HG02870 (cell line): ENCODE measurements at regions not wholly inside any gene's neighbourhood (a gene's known extent, or its start where the extent isn't known, plus 50 kb on each side); places are given as distances from the start of the nearest gene placed in this dataset.

Experiments used
- ATAC-seq: cut with Tn5 transposase; IDR thresholded peaks from one replicate; pipeline ENCODE4 v1.9.1; 2021; ENCODE audit warnings: mild to moderate bottlenecking, moderate library complexity; ENCODE audit not compliant: unreplicated experiment

GRCh38 chr12:25819691-25820090 is 138.8 kb upstream of the RASSF8 start:
- ATAC-seq, result no peak

GRCh38 chr12:25822281-25822680 is 136.2 kb upstream of the RASSF8 start:
- ATAC-seq, result no peak

- no peak for ATAC-seq
Observed at GRCh38 chr12:25824734-25825133, 133.7 kb upstream of the RASSF8 start.

- ATAC-seq, result no peak
Observed at GRCh38 chr12:25825446-25825845, 133.0 kb upstream of the RASSF8 start.

- no peak for ATAC-seq
Observed at GRCh38 chr12:25827141-25827540, 131.3 kb upstream of the RASSF8 start.

- no peak for ATAC-seq
Observed at GRCh38 chr12:25827747-25828146, 130.7 kb upstream of the RASSF8 start.

GRCh38 chr12:25828188-25828587 is 130.3 kb upstream of the RASSF8 start:
- no peak for ATAC-seq

- ATAC-seq, result no peak
Observed at GRCh38 chr12:25829192-25829591, 129.3 kb upstream of the RASSF8 start.

GRCh38 chr12:25830456-25830855 is 128.0 kb upstream of the RASSF8 start:
- ATAC-seq, result no peak

- no peak for ATAC-seq
Observed at GRCh38 chr12:25833657-25834056, 124.8 kb upstream of the RASSF8 start.

- no peak for ATAC-seq
Observed at GRCh38 chr12:25835385-25835784, 123.1 kb upstream of the RASSF8 start.

GRCh38 chr12:25838007-25838406 is 120.5 kb upstream of the RASSF8 start:
- no peak for ATAC-seq

GRCh38 chr12:25839470-25839869 is 119.0 kb upstream of the RASSF8 start:
- no peak for ATAC-seq

GRCh38 chr12:25840678-25841465 is 117.6 kb upstream of the RASSF8 start:
- ATAC-seq, result no peak

GRCh38 chr12:25842254-25842653 is 116.2 kb upstream of the RASSF8 start:
- ATAC-seq, result no peak

GRCh38 chr12:25843976-25844375 is 114.5 kb upstream of the RASSF8 start:
- no peak for ATAC-seq

- ATAC-seq, result no peak
Observed at GRCh38 chr12:25845415-25845814, 113.1 kb upstream of the RASSF8 start.

- no peak for ATAC-seq
Observed at GRCh38 chr12:25852792-25853191, 105.7 kb upstream of the RASSF8 start.

- ATAC-seq, result no peak
Observed at GRCh38 chr12:25853316-25854095, 105.0 kb upstream of the RASSF8 start.

- no peak for ATAC-seq
Observed at GRCh38 chr12:25854991-25855390, 103.5 kb upstream of the RASSF8 start.

- no peak for ATAC-seq
Observed at GRCh38 chr12:25855716-25856115, 102.8 kb upstream of the RASSF8 start.

- no peak for ATAC-seq
Observed at GRCh38 chr12:25859976-25860375, 98.5 kb upstream of the RASSF8 start.
